ENCODE measurements at regions not wholly inside any gene's neighbourhood (a gene's known extent, or its start where the extent isn't known, plus 50 kb on each side); places are given as distances from the start of the nearest gene placed in this dataset.

- DNase-seq (ENCODE audit: low read depth, low spot score) (no peak), ATAC-seq (0 out of 3 replicates have a peak, but pooled peaks have one; percentile 29), FAIRE-seq (no peak)
- H2AFZ ChIP-seq (ENCODE audit: control insufficient read depth, low read depth, low read length) = no peak overlapping the region
- 0% methylated on average over 3 of the region's 3 CpGs for WGBS (ENCODE audit: insufficient coverage, insufficient replicate concordance, low lambda C conversion rate, missing lambda C conversion rate)
- H3K79me2 ChIP-seq (ENCODE audit: control insufficient read depth, insufficient read depth, low read length) = no peaks in the 10 kb centered on the region
- in situ Hi-C loops (cut with MboI) (no loop called here), intact Hi-C loops (cut with micrococcal nuclease; ENCODE audit: unreplicated experiment) (loop anchor here (5.0 kb wide), 1 partner anchor 79 kb away; no protein-coding TSS in a partner anchor)
- no peaks in the 10 kb centered on the region for H3K27me3 ChIP-seq (replicated peaks in 1 of 2; ENCODE audit: control insufficient read depth in 2 of 2, insufficient read depth in 2 of 2, low read length in 1 of 2)
- H3K4me1 ChIP-seq (ENCODE audit: control insufficient read depth, insufficient read depth, low read length) = no peaks in the 10 kb centered on the region
- H3K9me3 ChIP-seq (replicated peaks; ENCODE audit: control insufficient read depth, insufficient read depth, low read length) = no peaks in the 10 kb centered on the region; the same call in 2 of the 3 replicates
- TF ChIP-seq CBX5 (IDR thresholded peaks at IDR 0.05; ENCODE audit: low read depth) (no peak), SPI1 (IDR thresholded peaks at IDR 0.05; ENCODE audit: borderline replicate concordance, insufficient read depth, low read depth, low read length) (peak; percentile 27; the same call in 1 of the 2 replicates)
- no peaks in the 10 kb centered on the region for H3K36me3 ChIP-seq (ENCODE audit: control insufficient read depth in 2 of 2, insufficient read depth in 2 of 2, low read length in 1 of 2)
- no peak overlapping the region for H3K4me3 ChIP-seq
- ChIA-PET SMC1A (ENCODE audit: uncharacterized antibody, unreplicated experiment) (interaction anchor here (1.3 kb wide), 1 partner anchor 10 kb away, joined by 3 read pairs; no protein-coding TSS in a partner anchor), RAD21 (ENCODE audit: unreplicated experiment) (no interaction called here), POLR2A (no interaction called here), CTCF (no interaction called here)
- no peaks in the 10 kb centered on the region for H4K20me1 ChIP-seq (ENCODE audit: control insufficient read depth, insufficient read depth)
- no TSS peak for BruUV-seq (replicated peaks)
- no peak overlapping the region for H3K4me2 ChIP-seq (ENCODE audit: control insufficient read depth, insufficient read depth)
- no peak overlapping the region for H3K27ac ChIP-seq (ENCODE audit: control insufficient read depth, insufficient read depth)
- no peak overlapping the region for H3K9ac ChIP-seq (ENCODE audit: control insufficient read depth, insufficient read depth, low read length)
Measured at GRCh38 chr2:52498077-52498750, 1269.4 kb upstream of the CHAC2 start.

GRCh38 chr2:52495816-52496215, 1271.8 kb upstream of the CHAC2 start:
- Histone ChIP-seq H3K4me1 (ENCODE audit: control insufficient read depth, insufficient read depth, low read length) (no peaks in the 10 kb centered on the region), H3K4me2 (ENCODE audit: control insufficient read depth, insufficient read depth) (no peak overlapping the region), H3K36me3 (ENCODE audit: control insufficient read depth in 2 of 2, insufficient read depth in 2 of 2, low read length in 1 of 2) (no peaks in the 10 kb centered on the region), H3K27me3 (replicated peaks in 1 of 2; ENCODE audit: control insufficient read depth in 2 of 2, insufficient read depth in 2 of 2, low read length in 1 of 2) (no peaks in the 10 kb centered on the region), H2AFZ (ENCODE audit: control insufficient read depth, low read depth, low read length) (no peak overlapping the region), H3K27ac (ENCODE audit: control insufficient read depth, insufficient read depth) (no peak overlapping the region), H3K79me2 (ENCODE audit: control insufficient read depth, insufficient read depth, low read length) (no peaks in the 10 kb centered on the region), H3K4me3 (no peak overlapping the region), H3K9me3 (replicated peaks; ENCODE audit: control insufficient read depth, insufficient read depth, low read length) (no peaks in the 10 kb centered on the region; the same call in 2 of the 3 replicates), H3K9ac (ENCODE audit: control insufficient read depth, insufficient read depth, low read length) (no peak overlapping the region), H4K20me1 (ENCODE audit: control insufficient read depth, insufficient read depth) (no peaks in the 10 kb centered on the region)
- DNase-seq (ENCODE audit: low read depth, low spot score) = no peak
- in situ Hi-C loops (cut with MboI) = no loop called here
- ChIA-PET POLR2A (no interaction called here), SMC1A (ENCODE audit: uncharacterized antibody, unreplicated experiment) (interaction anchor here (0.6 kb wide), 1 partner anchor 797 kb away, joined by 3 read pairs; no protein-coding TSS in a partner anchor), RAD21 (ENCODE audit: unreplicated experiment) (no interaction called here), CTCF (no interaction called here)
- ATAC-seq = no peak
- intact Hi-C loops (cut with micrococcal nuclease; ENCODE audit: unreplicated experiment) = loop anchor here (5.0 kb wide), 1 partner anchor 81 kb away; no protein-coding TSS in a partner anchor
- no TSS peak for BruUV-seq (replicated peaks)
- FAIRE-seq = no peak
- TF ChIP-seq YY1 (IDR thresholded peaks at IDR 0.05; ENCODE audit: low read depth, low read length) (no peak), POU2F2 (IDR thresholded peaks at IDR 0.05; ENCODE audit: borderline replicate concordance, low read depth, low read length) (no peak), LARP7 (IDR thresholded peaks at IDR 0.05) (no peak), EED (IDR thresholded peaks at IDR 0.05; ENCODE audit: low read depth) (no peak), POLR2AphosphoS5 (IDR thresholded peaks at IDR 0.05; ENCODE audit: low read length) (no peak), ZNF687 (IDR thresholded peaks at IDR 0.05) (no peak), ZBTB33 (IDR thresholded peaks at IDR 0.05) (no peak), RB1 (IDR thresholded peaks at IDR 0.05; ENCODE audit: borderline replicate concordance) (no peak), SREBF1 (IDR thresholded peaks at IDR 0.05; ENCODE audit: low read length) (no peak)
